ENCODE measurements at regions not wholly inside any gene's neighbourhood (a gene's known extent, or its start where the extent isn't known, plus 50 kb on each side); places are given as distances from the start of the nearest gene placed in this dataset.
"Not testable (repeated sequence)": the region's sequence is repeated elsewhere in the genome, so short reads cannot be mapped to it uniquely, and the experiment has no call there.

DNA sequence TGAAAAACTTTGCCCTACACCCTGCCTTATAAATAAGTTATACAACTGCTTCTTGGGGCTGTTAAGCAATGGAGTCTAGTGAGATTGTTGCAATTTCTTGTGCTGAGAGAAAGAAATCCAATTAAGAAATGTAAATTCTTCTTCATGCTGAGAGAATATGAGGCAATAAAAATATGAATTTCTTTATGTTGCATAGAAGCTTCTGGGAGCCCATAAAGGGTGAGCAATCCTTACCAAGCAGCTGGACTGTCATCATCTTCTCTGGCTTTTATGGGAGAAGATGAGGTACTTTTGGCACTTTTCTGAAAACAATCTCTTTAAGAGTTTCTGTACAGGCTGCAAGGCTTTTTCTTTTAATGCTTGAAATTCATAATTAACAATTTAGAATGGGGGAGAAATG lies 204.3 kb downstream of the DMRTA1 start:
- no peak for DNase-seq

DNA sequence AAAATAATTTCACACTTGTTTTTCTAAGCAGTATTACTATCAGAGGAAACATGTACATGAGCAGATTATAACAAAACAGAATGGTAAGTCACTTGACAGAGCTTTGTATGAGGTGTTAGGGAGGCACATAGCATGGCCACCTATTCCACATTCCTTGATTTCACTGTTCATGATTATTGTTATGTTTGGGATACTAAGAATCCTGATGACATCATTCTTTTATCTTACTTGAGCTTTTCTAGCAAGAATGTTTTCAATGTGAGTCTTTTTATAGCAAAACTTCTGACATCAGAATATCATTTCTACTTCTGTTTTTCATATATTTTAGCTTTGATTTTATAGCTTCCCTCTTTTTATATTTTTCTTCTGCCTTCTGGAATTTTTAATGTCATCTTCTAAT lies 208.2 kb downstream of the DMRTA1 start:
- no peak for DNase-seq

DNA sequence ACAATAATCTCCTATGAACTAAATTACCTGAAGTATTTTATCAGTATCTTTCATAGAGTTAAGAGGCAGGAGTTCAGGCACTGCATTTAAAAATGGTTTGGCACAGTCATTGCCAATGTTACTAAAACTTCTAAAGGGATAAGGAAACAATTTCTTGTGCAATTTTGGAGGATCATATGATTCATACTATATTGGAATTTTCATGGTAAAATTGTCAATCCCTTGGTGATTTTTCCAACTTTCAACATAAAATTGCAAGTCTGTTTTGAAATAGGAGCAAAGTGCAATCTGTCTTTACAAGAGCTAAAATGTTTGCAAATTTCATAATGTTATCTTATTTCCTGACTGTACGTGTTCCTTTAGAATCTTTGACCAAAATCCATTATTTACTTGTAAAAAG lies 211.1 kb downstream of the DMRTA1 start:
- DNase-seq, result no peak

DNA sequence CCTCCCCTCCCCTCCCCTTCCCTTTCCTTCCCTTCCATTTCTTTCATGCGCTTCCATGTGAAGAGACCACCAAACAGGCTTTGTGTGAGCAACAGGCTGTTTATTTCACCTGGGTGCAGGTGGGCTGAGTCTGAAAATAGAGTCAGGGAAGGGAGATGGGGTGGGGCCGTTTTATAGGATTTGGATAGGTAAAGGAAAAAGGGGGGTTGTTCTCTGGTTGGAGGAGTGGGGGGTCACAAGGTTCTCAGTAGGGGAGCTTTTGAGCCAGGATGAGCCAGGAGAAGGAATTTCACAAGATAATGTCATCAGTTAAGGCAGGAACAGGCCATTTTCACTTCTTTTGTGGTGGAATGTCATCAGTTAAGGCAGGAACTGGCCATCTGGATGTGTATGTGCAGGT lies 211.9 kb downstream of the DMRTA1 start:
- not testable (repeated sequence) for DNase-seq

DNA sequence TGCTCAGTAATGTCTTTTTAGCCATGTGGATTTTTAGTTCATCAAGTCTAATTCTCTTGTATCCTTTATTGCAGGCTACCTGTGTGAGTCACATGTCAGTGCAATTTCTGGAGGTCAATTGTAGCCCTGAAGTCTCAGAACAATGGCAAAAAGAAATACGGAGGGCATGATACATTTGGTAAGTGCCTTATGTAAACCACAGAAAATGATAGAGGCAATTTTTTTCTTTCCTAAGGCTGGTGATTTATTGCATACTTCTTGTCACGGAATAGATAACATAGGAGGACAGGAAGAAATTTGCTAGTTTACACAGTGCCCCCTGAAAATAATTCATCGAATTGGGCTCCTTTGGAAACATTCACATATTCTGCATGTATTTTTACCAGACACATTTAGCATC lies 235.9 kb downstream of the DMRTA1 start:
- DNase-seq, result no peak

DNA sequence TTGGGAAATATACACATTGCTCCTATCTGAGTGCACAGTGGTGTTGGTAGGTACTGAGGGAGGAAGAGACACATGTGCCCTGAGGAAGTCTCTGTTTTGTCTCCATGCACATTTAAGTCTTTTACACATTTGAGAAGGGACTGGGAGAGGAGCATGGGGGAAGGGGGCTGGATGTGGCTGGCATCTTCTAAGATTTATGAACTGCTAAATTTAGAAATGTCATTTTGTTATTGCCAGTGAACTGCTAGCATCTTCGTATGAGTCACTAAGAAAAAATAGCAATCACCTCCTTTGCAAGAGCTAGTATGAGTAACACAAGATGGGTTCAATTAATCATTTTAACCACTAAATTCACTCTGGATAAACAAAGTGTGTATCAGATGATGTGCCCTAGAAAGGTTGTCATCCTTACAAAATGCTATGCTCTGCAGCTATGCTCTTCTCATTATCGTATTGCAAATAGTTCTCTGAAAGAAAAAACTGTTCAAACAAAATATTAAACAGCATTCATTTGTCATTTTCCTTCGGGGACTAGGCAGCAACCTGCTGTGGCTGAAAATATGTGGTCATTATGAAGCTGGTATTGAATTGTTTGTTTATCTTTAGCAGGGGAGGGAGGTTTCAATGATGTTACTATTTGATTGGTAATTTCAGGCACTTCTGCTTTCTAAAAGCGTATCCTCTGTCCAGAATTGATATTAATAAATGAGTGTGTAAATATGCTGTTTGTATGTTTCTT lies 236.5 kb downstream of the DMRTA1 start:
- no peak for DNase-seq

DNA sequence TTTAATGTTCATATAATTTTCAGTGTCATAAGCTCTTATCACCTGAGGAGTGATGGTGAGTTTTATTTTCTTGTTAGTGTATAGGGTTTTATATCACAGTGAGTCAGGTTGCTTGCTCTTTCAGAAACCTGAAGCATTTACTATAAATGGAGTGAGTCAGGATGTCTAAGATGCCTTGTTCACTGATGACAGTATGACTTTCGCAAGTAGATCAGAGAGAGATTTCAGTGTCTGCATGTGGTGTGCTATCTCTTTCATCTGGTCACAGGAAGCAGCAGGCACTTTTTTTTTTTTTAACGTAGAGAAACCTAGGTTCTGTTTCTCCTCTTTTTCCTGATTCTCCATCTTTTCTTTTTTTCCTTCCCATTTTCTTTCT lies 237.1 kb downstream of the DMRTA1 start:
- DNase-seq, result no peak

DNA sequence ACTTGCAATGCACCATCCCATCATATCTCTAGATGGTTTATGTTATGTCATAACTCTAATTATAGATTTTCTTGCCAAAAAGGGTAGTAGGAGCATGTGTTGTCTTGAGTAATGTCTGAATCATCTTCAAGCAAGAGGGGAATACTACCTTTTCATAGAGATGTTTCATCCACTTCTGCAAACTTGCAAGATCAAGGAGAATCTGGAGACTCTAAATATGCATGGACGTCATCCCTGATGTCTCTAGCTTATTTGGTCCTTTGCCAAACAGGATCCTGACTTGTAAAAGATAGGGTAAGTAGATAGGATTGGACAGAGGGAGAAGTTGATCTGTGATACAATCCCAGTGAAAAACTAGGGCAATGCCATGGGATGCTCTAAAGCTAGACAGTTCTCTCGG lies 246.5 kb downstream of the DMRTA1 start:
- DNase-seq, result no peak

DNA sequence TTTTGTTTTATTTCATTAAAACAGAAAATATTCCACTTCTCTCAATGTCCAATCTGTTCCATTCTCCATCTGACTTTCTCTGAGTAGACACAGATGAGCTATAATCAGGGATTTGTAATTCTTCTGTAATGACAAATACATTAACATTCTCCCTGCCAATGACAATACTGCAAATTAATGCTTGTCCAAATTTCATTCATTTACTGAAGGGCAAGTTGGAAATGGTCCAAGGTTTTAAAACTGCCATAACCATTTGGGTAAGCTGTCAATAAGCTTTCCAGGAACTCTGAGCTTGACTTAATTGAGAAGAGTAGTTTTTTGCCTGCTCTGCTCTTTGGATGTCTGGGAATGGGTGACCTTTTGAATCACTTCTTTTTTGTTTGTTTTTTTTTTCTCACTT lies 253.5 kb downstream of the DMRTA1 start:
- peak; percentile 29 for DNase-seq

DNA sequence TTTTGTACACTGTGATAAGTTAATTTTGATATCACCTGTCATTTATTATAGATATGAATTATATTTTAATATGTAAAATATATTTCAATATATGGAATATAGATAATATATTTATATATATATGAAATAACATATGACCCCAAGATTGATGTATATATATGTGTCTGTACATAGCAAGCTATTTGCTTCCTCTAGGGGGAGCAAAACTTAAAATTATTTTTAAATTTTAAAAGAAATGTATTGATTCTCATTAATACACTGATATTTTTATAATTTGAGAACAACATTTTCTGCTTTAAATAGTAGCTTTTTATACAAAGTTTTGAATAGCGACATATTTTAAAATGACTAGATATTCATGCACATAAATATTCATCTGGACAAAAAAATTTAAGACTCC lies 272.0 kb downstream of the DMRTA1 start:
- DNase-seq, result no peak

DNA sequence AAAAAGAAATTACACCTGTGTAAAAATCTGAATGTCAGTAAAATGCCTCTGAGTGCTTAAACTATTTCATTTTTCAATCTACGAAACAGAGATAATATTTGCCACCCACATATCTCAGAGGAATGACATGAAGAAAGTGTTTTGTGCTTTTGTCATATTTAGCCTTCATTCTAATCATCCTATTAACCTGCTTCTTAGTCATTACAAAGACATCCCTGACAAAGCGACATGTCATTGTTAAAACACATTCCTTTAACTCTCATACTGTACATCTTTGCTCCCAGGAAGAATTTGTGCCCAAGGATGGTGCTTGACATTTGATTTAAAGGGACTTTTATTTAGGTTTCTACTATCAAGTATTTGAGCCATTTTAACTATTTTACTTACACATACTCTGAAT lies 275.9 kb downstream of the DMRTA1 start:
- DNase-seq, result no peak

DNA sequence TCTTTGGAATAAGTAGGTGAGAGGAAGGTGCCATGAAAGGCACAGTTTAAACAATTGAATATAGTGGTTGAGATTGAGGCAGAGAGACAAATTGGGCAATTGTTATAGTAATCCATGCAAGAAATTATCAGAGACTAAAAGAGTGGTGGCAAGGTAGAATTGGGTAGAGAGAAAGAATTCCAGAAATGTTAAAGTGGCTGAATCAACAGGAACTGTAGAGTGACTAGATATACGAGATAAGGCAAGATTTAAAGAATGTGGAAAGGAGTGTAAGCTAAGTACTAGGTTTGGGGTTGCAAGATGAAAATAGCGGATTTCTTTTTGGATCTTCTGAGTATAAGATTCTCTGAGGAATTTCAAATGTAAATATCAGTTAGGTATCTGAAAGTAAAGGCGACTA lies 285.2 kb downstream of the DMRTA1 start:
- DNase-seq, result no peak

DNA sequence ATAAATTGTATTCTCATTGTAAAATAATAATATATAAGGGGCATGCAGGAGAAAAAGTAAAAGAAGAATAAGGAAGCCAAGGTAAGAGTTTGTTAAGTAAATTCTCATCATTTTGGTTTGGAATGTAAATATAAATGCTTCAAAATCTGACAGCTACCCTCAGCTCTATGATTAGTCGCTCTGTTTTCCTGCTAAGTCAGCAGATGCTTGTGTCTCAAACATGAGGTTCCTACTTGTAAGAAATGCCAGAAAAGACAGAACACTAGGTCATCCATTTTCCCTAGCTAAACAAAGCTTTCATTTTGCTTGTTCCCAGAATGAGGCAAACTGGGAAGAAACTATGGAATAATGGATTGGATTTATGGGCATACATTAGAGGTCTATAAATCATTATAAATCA lies 293.1 kb downstream of the DMRTA1 start:
- DNase-seq, result no peak

DNA sequence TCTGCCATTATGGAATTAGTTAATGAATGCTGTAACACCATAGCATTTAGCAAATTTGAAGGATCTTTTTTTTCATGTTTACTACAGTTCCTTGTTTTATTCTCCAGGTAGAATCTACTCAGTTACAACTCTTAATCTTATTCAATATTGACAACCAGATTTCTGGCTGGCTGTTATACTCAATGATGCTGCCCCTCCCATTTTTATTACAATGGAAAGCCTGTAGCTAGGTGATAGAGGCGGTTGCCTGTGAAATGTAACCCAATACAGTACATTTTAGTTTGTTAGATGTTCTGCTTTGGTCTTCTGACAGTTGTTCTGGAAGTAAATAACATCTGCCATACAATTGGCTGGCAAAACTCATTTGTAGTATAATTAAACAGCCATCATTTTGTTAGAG lies 294.2 kb downstream of the DMRTA1 start:
- DNase-seq, result no peak

DNA sequence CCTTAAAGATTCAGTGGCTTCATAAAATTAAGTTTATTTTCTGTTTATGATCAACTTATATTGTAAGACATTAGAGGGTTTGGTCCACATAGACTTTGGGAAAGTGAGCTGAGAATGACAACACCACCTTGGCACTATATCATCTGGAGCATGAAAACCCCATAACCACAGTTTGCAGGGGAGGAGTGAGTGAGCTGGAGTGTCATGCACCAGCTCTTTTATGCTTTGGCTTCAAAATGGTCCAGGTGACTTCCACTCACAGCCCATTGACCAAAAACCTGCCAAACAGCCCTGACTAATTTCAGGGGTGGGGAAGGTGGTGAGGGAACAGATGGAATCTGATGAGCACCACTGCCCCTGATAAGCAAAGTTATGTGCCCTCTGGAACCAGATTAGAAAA lies 295.8 kb downstream of the DMRTA1 start:
- DNase-seq, result no peak

DNA sequence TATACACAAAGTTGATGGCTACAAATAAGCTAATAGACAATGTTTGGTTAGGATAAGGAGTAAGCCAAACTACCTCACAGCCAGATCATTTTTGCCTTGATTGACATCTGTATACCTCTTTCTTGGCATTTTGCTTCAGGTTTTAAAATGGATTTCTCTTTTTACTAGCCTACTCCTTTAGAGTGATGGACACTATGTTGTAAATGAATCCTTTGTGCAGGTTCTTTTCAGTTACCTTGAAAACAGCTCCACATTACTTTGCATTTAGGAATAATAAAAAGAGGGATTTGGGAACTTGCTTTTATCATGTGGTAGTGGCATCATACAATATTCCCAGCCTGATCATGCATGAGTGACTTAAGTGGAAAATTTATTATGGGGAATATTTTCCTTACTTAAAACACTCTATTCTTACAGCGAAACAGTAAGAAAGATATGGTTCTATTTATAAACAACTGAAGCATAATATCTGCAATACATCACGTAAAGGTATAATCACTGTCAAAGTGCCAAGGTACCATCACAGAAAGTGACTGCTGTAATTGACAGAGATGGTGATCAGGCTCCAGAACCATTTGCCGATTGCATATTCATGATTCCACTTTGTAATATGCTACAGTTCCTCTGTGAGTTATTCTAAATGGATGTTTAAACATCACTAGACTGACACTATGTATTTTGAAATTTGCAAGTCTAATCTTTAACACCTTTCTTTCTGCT lies 327.0 kb downstream of the DMRTA1 start:
- DNase-seq, result no peak

DNA sequence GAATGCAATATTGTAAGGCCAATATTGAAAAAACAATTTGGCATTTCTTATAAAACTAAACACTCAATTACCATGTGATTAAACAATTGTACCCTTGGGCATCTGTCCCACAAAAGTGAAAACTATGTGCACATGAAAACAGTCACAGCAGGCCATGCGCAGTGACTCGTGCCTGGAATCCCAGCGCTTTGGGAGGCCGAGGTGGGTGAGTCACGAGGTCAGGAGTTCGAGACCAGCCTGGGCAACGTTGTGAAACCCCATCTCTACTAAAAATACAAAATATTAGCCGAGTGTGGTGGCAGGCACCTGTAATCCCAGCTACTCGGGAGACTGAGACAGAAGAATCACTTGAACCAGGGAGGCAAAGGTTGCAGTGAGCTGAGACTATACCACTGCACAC lies 343.7 kb downstream of the DMRTA1 start:
- DNase-seq, result no peak

DNA sequence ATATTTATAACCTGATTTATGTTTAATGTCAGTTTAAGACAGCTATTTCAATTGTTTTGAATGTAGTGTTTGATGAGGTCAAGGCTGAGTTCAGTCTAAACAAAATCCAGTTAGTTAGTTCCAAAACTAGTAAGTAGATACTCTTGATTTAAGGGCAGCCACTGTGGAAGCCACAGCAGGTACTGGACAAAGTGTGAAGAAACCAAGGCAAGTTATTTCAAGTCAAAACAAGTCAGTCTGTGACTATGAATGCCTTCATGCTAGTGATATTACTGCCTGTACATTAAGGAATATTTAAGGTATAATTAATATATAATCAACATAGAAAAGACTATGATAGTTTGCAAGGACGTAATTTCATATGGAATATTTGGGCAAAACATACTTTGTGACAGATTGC lies 362.3 kb downstream of the DMRTA1 start:
- DNase-seq, result no peak

DNA sequence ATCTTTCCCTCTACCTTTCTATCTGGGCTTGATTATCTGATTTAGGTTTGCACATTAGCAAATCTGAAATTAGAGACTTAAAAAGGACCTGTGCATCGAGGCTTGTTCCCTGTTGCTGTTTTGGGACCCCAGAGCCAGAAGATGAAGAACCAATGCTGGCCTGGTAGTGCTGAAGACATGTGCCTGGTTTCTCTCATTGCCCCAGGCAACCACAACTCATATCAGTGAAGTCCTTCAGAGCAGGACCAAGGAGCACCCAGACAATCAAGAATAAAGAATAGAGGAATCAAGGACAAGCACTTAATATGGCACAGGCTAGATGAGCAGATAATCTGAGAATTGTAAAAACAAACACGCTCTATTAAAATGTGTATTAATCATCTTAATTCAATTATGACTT lies 362.7 kb downstream of the DMRTA1 start:
- no peak for DNase-seq

DNA sequence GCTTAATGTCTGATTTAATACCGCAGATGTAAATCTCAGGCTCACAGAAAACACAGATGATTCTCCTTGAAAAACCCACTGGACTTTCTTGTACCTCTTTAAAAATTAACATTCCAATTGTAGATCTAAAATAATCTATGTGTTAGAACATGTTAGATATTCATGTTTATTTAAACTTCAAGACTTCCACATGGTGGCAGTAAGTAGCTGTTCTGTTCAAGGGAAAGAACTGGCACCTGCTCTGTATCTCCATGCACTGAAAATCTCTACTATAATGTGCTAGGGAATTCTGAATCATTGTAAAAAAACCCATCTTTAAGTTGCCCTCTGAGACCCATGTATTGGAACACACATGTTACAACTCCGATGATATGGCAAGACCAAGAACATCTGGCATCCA lies 366.9 kb downstream of the DMRTA1 start:
- peak; percentile 56 for DNase-seq

DNA sequence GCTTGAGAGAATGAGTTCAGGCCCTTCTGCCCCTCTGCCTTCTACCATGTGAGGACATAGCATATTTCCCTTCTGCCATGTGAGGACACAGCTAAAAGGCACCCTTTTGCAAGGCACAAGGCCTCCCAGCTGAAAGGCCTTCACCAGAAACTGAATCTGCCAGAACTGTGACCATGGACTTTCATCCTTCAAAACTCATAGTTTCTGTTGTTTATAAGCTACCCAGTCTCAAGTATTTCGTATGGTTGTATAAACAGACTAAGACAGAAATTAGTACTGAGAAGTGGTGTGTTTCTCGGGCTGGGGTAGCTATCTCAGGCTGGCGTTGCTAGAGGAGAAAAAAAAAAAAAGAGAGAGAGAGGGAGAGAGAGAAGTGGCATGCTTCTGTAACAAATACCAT lies 368.6 kb downstream of the DMRTA1 start:
- peak; percentile 89 for DNase-seq

DNA sequence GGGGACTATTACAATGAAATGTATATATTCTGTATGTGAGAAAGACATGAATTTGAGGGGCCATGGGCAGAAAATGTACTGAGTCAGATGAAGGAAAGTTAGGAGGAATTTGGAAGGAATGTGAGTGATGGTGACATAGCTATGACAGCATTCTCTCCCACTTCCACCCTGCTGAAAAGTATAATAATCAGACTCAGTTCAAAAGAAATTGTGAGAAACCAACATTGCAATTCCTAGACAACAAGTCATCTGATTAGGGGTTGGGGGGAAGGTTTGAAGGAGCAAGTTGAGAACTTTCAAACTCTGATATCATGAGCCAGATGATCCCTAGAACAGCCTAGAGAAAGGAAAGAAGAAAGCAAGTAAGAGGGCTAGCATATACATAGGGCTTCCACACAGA lies 370.6 kb downstream of the DMRTA1 start:
- no peak for DNase-seq

DNA sequence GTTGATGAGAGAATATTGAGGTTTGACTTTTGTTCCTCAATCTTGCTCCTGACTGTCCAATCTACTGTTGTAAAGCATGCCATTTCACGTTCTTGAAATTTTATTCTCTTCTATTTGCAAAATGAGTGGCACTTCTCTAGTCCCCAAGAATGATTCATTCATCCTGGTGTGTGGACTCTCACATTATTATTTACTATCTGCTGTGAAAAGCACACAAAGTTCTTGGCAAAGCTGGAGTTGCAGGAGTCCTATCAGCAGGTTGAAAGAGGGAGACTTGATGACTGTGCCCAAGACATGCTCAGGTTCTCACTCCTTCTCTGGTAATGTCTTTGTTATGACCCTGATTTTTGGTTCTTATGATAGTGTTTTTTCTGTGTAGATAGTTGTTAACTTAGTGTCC lies 382.6 kb downstream of the DMRTA1 start:
- no peak for DNase-seq

DNA sequence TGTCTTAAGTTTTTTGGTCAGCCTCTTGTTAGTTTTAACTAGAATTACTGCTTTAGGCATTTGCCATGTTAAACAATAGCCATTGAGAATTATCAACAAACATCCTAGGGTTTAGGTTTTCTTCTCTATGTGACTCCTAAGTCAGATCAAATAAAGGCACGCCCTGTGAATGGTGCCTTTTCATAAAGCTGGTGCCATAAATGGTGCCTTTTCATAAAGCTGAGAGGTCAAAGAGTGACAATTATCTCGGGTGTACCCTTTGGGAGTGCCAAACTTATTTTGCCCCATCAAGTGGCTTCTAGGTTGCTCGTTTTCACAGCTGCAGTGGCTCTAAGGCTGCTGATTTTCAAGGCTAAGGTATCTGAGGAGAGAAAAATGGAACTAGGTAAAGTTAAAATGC lies 391.6 kb downstream of the DMRTA1 start:
- no peak for DNase-seq

DNA sequence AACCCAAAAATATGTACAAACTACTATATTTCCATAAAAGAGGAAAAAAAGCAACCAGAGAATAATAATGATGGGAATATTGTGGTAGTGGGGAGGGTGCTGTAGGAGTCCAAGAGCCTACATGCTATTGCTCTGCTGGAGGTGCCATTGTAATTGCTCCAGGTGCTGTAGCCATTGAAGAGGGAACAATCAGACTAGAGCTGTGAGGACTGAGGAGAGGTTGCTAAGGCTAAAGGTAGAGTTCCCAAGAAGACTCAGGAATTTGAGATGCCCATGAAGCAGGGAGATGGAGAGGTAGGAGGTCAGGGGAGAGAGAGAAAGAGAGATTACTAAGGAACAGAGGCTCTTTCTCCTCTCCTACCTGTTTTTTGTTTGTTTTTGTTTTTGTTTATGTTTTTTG lies 394.0 kb downstream of the DMRTA1 start:
- DNase-seq, result no peak
